Memory B cell (primary cell): ENCODE measurements at regions not wholly inside any gene's neighbourhood (a gene's known extent, or its start where the extent isn't known, plus 50 kb on each side); places are given as distances from the start of the nearest gene placed in this dataset.

Experiments used
- ATAC-seq: fragments of 150-1000 bp; cut with Tn5 transposase; 2 replicates; pipeline ENCODE4 v1.10.0; 2021; ENCODE audit warnings: low read depth, mild to moderate bottlenecking, moderate library complexity
- DNase-seq, 2 donors: peaks; one replicate each; pipeline ENCODE4 v3.0.0; 2022; ENCODE audit warnings: low spot score in 2 of 2
- H3K27ac Mint-ChIP-seq: one replicate; pipeline ENCODE4 v1.8.0; 2022; ENCODE audit warnings: mild to moderate bottlenecking, moderate library complexity, mixed read lengths
- H3K27me3 Mint-ChIP-seq: one replicate; pipeline ENCODE4 v1.8.0; 2022; ENCODE audit warnings: mixed read lengths
- H3K36me3 Mint-ChIP-seq: one replicate; pipeline ENCODE4 v1.8.0; 2022; ENCODE audit warnings: mild to moderate bottlenecking, mixed read lengths
- H3K4me1 Mint-ChIP-seq: one replicate; pipeline ENCODE4 v1.8.0; 2022; ENCODE audit warnings: mixed read lengths
- H3K4me3 Mint-ChIP-seq: one replicate; pipeline ENCODE4 v1.8.0; 2022; ENCODE audit warnings: mild to moderate bottlenecking, moderate library complexity, mixed read lengths
- H3K9me3 Mint-ChIP-seq: one replicate; pipeline ENCODE4 v1.8.0; 2022; ENCODE audit warnings: mixed read lengths

- ATAC-seq = no peak
- H3K27ac Mint-ChIP-seq = no peak overlapping the region
- peaks cover 5% of the 10 kb centered on the region for H3K9me3 Mint-ChIP-seq
- H3K36me3 Mint-ChIP-seq = peaks cover 3% of the 10 kb centered on the region
- no peak for DNase-seq
- H3K4me3 Mint-ChIP-seq = no peak overlapping the region
- no peaks in the 10 kb centered on the region for H3K4me1 Mint-ChIP-seq
- H3K27me3 Mint-ChIP-seq = peaks cover 6% of the 10 kb centered on the region
These were observed 778.5 kb upstream of the FANCL start for GRCh38 chr2:59019566-59020159.

- H3K9me3 Mint-ChIP-seq = peaks cover 5% of the 10 kb centered on the region
- DNase-seq = no peak
- peaks cover 6% of the 10 kb centered on the region for H3K27me3 Mint-ChIP-seq
- no peak for ATAC-seq
- H3K4me3 Mint-ChIP-seq = no peak overlapping the region
- H3K4me1 Mint-ChIP-seq = no peaks in the 10 kb centered on the region
- peaks cover 3% of the 10 kb centered on the region for H3K36me3 Mint-ChIP-seq
- no peak overlapping the region for H3K27ac Mint-ChIP-seq
These were observed 777.6 kb upstream of the FANCL start for GRCh38 chr2:59018737-59019136.

- ATAC-seq (no peak), DNase-seq (no peak)
- Mint-ChIP-seq H3K27me3 (peaks cover 16% of the 10 kb centered on the region), H3K27ac (no peak overlapping the region), H3K4me1 (no peaks in the 10 kb centered on the region), H3K9me3 (peaks cover 5% of the 10 kb centered on the region), H3K4me3 (no peak overlapping the region), H3K36me3 (peaks cover 3% of the 10 kb centered on the region)
These were observed 773.9 kb upstream of the FANCL start for GRCh38 chr2:59015027-59015426.

GRCh38 chr2:59012971-59013370, 771.8 kb upstream of the FANCL start:
- Mint-ChIP-seq H3K36me3 (peaks cover 3% of the 10 kb centered on the region), H3K4me3 (no peak overlapping the region)

GRCh38 chr2:59012234-59012633, 771.1 kb upstream of the FANCL start:
- Mint-ChIP-seq H3K4me3 (no peak overlapping the region), H3K27ac (no peak overlapping the region), H3K4me1 (no peaks in the 10 kb centered on the region), H3K27me3 (peaks cover 17% of the 10 kb centered on the region), H3K36me3 (peaks cover 3% of the 10 kb centered on the region), H3K9me3 (peaks cover 5% of the 10 kb centered on the region)
- ATAC-seq (no peak), DNase-seq (no peak)

More at GRCh38 chr2:59012971-59013370, 771.8 kb upstream of the FANCL start:
- Mint-ChIP-seq H3K9me3 (peaks cover 5% of the 10 kb centered on the region), H3K27ac (no peak overlapping the region), H3K27me3 (peaks cover 17% of the 10 kb centered on the region), H3K4me1 (no peaks in the 10 kb centered on the region)
- ATAC-seq (no peak), DNase-seq (no peak)

- Mint-ChIP-seq H3K4me3 (no peak overlapping the region), H3K4me1 (no peaks in the 10 kb centered on the region), H3K27me3 (peaks cover 13% of the 10 kb centered on the region), H3K36me3 (no peaks in the 10 kb centered on the region), H3K27ac (no peak overlapping the region), H3K9me3 (no peaks in the 10 kb centered on the region)
- no peak for ATAC-seq
- no peak for DNase-seq
These were observed 767.8 kb upstream of the FANCL start for GRCh38 chr2:59008950-59009349.

- no peak for ATAC-seq
- H3K27me3 Mint-ChIP-seq = peaks cover 11% of the 10 kb centered on the region
These were observed 764.9 kb upstream of the FANCL start for GRCh38 chr2:59005836-59006615.

GRCh38 chr2:59004621-59005020, 763.5 kb upstream of the FANCL start:
- Mint-ChIP-seq H3K36me3 (no peaks in the 10 kb centered on the region), H3K4me1 (no peaks in the 10 kb centered on the region), H3K4me3 (no peak overlapping the region), H3K9me3 (no peaks in the 10 kb centered on the region), H3K27me3 (peaks cover 5% of the 10 kb centered on the region), H3K27ac (no peak overlapping the region)
- DNase-seq (no peak), ATAC-seq (no peak)

More at GRCh38 chr2:59005836-59006615, 764.9 kb upstream of the FANCL start:
- no peak overlapping the region for H3K27ac Mint-ChIP-seq
- no peak overlapping the region for H3K4me3 Mint-ChIP-seq
- no peaks in the 10 kb centered on the region for H3K4me1 Mint-ChIP-seq
- H3K9me3 Mint-ChIP-seq = no peaks in the 10 kb centered on the region
- no peaks in the 10 kb centered on the region for H3K36me3 Mint-ChIP-seq
- no peak for DNase-seq

GRCh38 chr2:59000796-59001195, 759.7 kb upstream of the FANCL start:
- no peaks in the 10 kb centered on the region for H3K4me1 Mint-ChIP-seq
- ATAC-seq = no peak
- H3K9me3 Mint-ChIP-seq = no peaks in the 10 kb centered on the region
- no peak for DNase-seq
- no peak overlapping the region for H3K4me3 Mint-ChIP-seq
- peaks cover 7% of the 10 kb centered on the region for H3K27me3 Mint-ChIP-seq
- no peak overlapping the region for H3K27ac Mint-ChIP-seq
- H3K36me3 Mint-ChIP-seq = no peaks in the 10 kb centered on the region

- Mint-ChIP-seq H3K4me3 (no peak overlapping the region), H3K4me1 (no peaks in the 10 kb centered on the region), H3K27ac (no peak overlapping the region), H3K36me3 (no peaks in the 10 kb centered on the region), H3K27me3 (peaks cover 6% of the 10 kb centered on the region), H3K9me3 (no peaks in the 10 kb centered on the region)
- ATAC-seq (no peak), DNase-seq (no peak)
These were observed 751.1 kb upstream of the FANCL start for GRCh38 chr2:58992062-58992706.

- Mint-ChIP-seq H3K9me3 (no peaks in the 10 kb centered on the region), H3K27ac (no peak overlapping the region), H3K27me3 (peaks cover 4% of the 10 kb centered on the region), H3K4me3 (no peak overlapping the region), H3K36me3 (no peaks in the 10 kb centered on the region), H3K4me1 (no peaks in the 10 kb centered on the region)
- ATAC-seq (no peak), DNase-seq (no peak)
These were observed 750.2 kb upstream of the FANCL start for GRCh38 chr2:58991357-58991756.

GRCh38 chr2:58985541-58985940, 744.4 kb upstream of the FANCL start:
- Mint-ChIP-seq H3K4me3 (no peak overlapping the region), H3K9me3 (no peaks in the 10 kb centered on the region), H3K27me3 (peaks cover 6% of the 10 kb centered on the region), H3K4me1 (no peaks in the 10 kb centered on the region), H3K27ac (no peak overlapping the region), H3K36me3 (no peaks in the 10 kb centered on the region)
- ATAC-seq = no peak
- no peak for DNase-seq

GRCh38 chr2:58984731-58985130, 743.6 kb upstream of the FANCL start:
- Mint-ChIP-seq H3K27ac (no peak overlapping the region), H3K4me3 (no peak overlapping the region), H3K9me3 (no peaks in the 10 kb centered on the region), H3K27me3 (peaks cover 8% of the 10 kb centered on the region), H3K36me3 (no peaks in the 10 kb centered on the region), H3K4me1 (no peaks in the 10 kb centered on the region)
- ATAC-seq (no peak), DNase-seq (no peak)

- Mint-ChIP-seq H3K4me1 (no peaks in the 10 kb centered on the region), H3K4me3 (no peak overlapping the region), H3K36me3 (no peaks in the 10 kb centered on the region), H3K27ac (no peak overlapping the region), H3K27me3 (peaks cover 12% of the 10 kb centered on the region), H3K9me3 (no peaks in the 10 kb centered on the region)
- no peak for ATAC-seq
- DNase-seq = no peak
These were observed 742.0 kb upstream of the FANCL start for GRCh38 chr2:58983111-58983510.
